Hematopoietic multipotent progenitor cell treated with erythropoietin and hydrocortisone succinate and interleukin-3 and kit ligand, for 8 days (in vitro differentiated cells): ENCODE measurements at regions not wholly inside any gene's neighbourhood (a gene's known extent, or its start where the extent isn't known, plus 50 kb on each side); places are given as distances from the start of the nearest gene placed in this dataset.
A peak's percentile ranks its signal among the peaks of the same experiment; 100 is the strongest.

Experiments
- DNase-seq: peaks from one replicate; pipeline ENCODE4 v3.0.0-alpha.2; 2015

DNA sequence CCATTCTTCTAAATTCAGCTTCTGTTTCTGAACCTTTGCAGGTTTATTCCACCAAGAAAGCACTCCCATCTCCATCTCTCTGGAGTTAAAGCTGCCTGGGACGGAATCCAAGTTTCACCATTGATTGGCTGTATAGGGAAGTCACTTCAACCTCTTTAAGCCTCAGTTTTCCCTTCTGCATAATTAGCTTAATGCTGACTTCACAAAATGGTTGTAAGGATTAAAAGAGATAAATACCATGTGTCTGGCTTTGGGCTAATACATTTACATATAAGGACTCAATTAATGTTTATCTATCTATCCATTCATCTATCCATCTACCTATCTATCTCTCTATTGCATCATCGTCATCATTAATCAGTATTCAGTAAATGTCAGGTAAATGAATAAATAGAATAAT is 629.6 kb upstream of the MGMT start:
- DNase-seq = no peak

DNA sequence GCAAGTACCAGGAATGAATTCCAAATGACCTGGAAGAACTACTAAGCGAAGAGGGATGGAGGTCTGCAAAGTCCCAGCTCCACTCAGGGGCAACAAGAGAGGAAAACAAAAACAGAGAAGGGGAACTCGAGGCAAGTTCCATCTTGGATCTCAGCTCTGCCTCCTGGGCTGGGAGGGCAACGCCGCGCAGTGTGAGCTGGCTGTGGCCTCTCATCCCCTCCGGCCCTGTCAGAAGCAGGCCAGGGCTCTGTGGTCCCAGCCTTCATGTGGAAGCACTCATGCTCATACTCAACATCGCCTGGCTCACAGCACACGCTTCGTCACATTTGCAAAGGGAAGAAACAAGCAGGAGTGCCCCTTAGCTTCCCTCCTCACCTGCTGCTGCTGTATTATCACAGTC is 627.9 kb upstream of the MGMT start:
- no peak for DNase-seq

DNA sequence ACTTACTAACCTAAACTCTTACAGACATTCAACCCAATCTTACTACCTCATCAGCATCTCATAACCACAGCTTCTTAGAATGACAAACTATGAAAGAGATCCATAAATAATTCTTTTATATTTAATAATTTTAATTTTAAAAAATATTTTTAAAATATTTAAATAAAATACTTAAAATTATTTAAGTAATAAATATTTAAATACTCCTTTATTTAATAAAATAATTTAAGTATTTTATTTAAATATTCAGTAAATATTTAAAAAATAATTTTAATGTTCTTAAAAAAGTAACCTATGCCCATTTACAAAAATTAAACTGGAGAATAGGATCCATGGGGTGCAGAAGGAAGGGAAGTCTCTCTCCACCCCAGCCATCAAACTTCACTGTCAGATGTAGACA is 627.3 kb upstream of the MGMT start:
- DNase-seq = no peak

DNA sequence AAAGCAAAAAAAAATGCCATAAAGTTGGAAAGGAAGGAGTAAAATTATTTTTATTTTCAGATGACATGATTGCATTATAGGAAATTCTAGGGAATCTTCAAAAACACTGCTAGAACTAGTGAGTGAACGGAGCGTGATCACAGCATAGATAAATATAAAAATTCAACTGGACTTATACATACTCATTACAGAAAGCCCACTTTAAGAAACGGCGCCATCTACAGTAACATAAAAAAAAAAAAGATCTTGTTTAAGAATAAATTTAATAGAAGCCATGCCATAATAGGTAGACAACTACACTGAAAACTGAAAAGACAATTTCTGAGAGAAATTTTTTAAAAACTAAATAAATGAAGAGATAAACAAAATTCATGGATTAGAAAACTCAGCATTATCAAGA is 623.1 kb upstream of the MGMT start:
- peak; percentile 8 for DNase-seq

- DNase-seq = no peak
Measured at GRCh38 chr10:128846927-128847326, 620.1 kb upstream of the MGMT start.

GRCh38 chr10:128848810-128849209 is 618.2 kb upstream of the MGMT start:
- DNase-seq = no peak

GRCh38 chr10:128850647-128851046 is 616.4 kb upstream of the MGMT start:
- DNase-seq = no peak

DNA sequence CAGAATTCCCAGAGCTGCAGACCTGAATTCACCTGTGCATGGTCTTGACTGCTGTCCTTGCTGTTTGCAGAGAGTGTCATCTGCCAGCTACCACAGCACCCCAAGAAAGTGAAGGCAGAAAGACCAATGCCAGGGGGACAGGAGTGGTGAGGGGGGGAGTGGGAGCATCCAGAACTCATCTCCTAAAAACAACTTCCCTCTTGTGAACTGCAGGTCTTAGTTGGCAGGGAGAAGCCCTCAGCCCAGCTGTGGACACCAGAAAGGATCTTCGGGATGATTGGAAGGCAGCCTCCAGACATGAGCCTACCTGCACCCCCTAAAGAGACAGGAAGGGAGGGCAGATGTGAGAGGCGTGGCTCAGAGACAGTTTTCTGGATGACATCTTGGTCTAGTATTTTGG is 615.8 kb upstream of the MGMT start:
- DNase-seq = no peak

GRCh38 chr10:128851726-128852125 is 615.3 kb upstream of the MGMT start:
- no peak for DNase-seq

- DNase-seq = no peak
Measured at GRCh38 chr10:128852449-128852848, 614.6 kb upstream of the MGMT start.

DNA sequence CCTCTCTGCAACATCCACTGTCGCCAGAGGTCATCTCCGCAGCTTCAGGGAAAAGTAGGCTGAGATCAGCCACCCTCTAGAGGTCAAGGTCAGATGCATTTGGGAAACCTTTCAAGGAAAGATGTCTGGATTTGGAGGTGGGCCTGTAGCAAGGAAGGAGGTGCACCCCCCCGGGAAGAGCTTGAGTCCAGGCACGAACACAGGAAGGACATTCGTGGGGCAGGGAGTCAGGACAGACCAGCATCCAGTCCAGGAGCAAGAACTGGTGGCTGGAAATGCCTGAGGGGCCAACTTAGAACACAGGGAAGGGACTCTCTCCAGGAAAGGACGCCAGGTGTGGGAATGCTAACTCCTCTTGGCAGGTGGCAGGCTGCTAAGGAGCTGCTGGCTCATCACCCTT is 614.1 kb upstream of the MGMT start:
- DNase-seq = no peak

DNA sequence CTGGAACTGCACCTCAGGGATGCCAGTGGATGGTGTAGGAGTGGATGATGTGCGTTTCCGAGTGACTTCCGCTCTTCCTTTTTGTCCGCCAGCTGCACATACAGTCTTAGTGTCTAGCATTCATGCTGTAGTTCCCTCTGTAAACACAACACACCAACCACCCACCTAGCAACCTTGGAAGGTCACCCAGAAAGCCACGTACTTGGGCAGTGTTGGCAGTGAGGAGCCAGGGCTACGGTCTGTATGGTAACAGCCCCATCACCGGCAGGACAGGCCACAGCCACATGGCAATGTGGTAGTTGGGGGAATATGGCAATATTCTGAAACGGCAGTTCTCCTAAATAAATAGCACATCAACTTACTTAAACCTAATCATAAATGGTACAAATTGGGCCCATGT is 613.5 kb upstream of the MGMT start:
- DNase-seq = no peak

DNA sequence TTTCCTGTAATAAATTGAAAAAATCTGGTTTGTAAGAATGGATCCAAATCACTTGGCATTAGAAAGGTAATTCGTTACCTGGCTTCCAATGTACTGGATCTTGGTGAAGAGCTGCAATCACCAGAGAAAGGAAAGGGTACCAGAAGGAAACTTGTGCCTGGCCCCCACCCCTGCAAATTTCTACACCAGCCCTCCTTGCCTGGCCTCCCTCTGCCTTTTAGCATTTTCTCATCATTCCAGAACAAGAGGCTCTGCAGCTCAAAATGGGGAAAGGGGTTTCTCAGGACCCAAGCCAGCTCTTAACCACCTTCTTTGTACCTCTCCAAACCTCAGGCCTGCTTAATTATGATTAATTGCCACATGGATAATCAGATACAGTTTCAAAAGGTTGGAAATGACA is 612.8 kb upstream of the MGMT start:
- no peak for DNase-seq

DNA sequence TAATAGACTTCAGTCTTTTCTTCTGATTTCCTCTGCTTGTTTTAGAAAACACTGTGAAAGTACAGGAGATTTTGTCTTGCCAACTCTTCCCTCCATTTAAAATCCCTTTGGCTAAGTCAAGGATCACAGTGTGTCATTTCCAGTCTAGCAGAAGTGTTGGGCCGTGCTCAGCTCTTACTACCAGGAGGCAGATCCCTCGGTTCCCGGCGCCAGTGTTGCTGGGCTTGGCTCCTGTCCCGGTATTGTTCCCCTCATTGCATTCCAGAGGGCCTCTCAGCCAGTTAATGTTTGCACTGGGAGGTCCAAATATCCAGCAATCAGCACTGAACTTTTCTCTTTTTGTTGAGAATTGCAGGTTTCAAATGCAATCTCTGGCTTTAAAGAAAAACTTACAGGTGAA is 612.1 kb upstream of the MGMT start:
- DNase-seq = no peak

GRCh38 chr10:128855618-128856428 is 611.2 kb upstream of the MGMT start:
- no peak for DNase-seq

- DNase-seq = peak; percentile 51
Measured at GRCh38 chr10:128859738-128860386, 607.2 kb upstream of the MGMT start.

DNA sequence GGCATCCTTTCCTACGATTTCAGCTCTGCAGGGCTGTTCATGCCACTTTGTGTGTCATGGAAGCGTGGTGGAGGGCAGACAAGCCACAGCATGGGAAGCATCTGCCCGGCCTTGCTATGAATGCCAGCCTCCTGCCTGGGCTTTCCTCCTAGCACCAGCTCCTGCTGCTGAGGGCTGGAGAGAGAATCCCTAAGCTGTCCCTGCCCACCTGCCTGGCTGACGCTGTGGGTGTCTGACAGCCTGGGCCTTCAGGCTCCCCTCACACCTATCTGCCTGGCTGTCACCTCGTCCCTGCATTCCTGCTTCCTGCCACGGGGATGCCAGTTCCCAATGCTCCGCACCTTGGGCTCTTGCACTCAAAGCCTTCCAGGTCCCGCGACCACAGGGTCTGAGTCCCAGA is 606.5 kb upstream of the MGMT start:
- no peak for DNase-seq

DNA sequence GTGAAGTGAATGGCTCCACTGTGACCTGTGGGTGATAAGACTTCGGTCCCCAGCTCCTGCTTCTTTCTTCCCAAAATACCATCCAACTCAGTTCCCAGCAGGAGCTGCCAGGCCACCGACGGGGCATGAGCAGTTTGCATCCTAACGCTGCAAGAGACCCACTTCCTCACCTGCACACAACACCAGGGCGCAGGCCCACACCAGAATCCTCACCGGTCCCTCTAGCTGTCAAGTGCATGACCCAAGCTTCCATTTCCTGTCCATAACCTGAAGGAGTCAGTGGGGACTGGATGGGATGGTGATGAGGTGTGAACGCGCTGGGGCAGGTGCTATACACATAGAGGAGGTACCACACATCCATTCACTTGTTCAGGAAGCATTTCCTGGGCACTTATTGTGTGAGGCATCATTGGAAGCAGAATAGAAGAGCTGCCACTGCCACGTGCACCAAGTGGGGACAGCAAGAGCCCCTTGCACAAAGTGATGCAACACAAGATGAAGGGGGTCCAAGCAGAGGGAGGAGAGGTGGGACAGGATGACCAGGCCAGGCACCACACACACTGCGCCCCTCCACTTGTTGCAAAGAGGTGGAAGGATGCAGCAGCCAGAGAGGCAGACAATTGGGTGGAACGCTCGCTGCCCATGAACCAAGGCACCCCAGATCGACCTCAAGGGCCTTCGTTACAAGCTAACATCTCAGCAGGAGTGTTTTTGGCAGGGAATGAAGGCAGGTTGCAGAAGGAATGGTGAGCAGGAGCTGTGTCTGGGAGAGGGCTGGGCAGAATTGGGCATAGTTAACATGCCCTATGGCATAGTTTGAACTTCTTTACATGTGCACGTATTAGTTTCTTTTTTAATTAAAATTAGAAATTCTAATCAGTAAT is 605.8 kb upstream of the MGMT start:
- no peak for DNase-seq

GRCh38 chr10:128863411-128863810 is 603.6 kb upstream of the MGMT start:
- DNase-seq = no peak

GRCh38 chr10:128863823-128864405 is 603.1 kb upstream of the MGMT start:
- DNase-seq = no peak

DNA sequence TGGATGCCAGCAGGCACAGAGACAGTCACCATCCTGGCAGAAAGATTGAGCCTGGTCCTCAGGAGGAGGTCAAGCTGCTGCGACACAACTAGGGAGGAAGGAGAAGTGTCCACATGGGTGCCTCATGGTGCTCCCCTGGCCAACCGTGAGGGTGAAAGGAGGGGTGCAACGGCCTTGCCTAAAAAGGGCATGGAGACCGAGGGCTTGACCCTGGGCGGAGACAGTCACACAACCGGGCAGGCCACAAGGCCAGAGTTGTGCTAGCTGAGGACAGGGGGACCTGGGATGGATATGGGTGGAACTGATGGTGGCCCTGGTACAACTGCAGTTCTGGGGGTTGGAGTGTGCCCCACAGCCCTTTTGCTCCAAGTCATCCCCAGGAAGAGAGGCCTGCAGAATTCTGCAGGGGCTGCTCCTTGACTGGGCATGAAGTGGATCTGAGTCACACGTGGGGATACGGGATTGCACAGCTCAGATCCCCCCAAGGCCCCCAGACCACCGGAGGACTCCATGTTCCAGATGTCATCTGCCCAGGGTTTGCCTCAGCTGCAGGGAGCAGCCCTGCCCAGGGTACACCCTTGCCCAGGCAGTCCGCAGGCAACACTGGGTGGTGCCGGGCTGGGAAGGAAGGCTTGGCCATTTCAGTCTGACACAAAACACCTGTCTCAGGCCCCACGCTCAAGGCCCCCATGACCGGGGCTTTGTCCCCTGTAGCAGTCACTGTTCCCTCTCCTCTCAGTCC is 602.3 kb upstream of the MGMT start:
- no peak for DNase-seq

- DNase-seq = no peak
Measured at GRCh38 chr10:128865436-128866195, 601.4 kb upstream of the MGMT start.
